GM20000 (cell line): ENCODE measurements at regions not wholly inside any gene's neighbourhood (a gene's known extent, or its start where the extent isn't known, plus 50 kb on each side); places are given as distances from the start of the nearest gene placed in this dataset.

Source experiments
- DNase-seq: peaks from one replicate; pipeline ENCODE4 v3.0.0; 2012; ENCODE audit warnings: low spot score
- TF ChIP-seq, protein P1 (sequence below): IDR thresholded peaks from 2 replicates; pipeline ENCODE4 v1.5.1; 2012; ENCODE audit warnings: mild to moderate bottlenecking, control low read depth; ENCODE audit errors: extremely low read depth, missing control alignments

GRCh38 chr18:25834061-25834460 is 256.4 kb downstream of the SS18 start:
- TF ChIP-seq, protein P1, sequence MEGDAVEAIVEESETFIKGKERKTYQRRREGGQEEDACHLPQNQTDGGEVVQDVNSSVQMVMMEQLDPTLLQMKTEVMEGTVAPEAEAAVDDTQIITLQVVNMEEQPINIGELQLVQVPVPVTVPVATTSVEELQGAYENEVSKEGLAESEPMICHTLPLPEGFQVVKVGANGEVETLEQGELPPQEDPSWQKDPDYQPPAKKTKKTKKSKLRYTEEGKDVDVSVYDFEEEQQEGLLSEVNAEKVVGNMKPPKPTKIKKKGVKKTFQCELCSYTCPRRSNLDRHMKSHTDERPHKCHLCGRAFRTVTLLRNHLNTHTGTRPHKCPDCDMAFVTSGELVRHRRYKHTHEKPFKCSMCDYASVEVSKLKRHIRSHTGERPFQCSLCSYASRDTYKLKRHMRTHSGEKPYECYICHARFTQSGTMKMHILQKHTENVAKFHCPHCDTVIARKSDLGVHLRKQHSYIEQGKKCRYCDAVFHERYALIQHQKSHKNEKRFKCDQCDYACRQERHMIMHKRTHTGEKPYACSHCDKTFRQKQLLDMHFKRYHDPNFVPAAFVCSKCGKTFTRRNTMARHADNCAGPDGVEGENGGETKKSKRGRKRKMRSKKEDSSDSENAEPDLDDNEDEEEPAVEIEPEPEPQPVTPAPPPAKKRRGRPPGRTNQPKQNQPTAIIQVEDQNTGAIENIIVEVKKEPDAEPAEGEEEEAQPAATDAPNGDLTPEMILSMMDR, result no peak
- no peak for DNase-seq

GRCh38 chr18:25832001-25832604 is 258.3 kb downstream of the SS18 start:
- peak; percentile 46 for DNase-seq
- TF ChIP-seq, protein P1, result peak; percentile 80

GRCh38 chr18:25831301-25831701 is 259.1 kb downstream of the SS18 start:
- TF ChIP-seq, protein P1, result no peak
- DNase-seq, result no peak

GRCh38 chr18:25830787-25831186 is 259.6 kb downstream of the SS18 start:
- DNase-seq, result no peak
- TF ChIP-seq, protein P1, result no peak

DNA sequence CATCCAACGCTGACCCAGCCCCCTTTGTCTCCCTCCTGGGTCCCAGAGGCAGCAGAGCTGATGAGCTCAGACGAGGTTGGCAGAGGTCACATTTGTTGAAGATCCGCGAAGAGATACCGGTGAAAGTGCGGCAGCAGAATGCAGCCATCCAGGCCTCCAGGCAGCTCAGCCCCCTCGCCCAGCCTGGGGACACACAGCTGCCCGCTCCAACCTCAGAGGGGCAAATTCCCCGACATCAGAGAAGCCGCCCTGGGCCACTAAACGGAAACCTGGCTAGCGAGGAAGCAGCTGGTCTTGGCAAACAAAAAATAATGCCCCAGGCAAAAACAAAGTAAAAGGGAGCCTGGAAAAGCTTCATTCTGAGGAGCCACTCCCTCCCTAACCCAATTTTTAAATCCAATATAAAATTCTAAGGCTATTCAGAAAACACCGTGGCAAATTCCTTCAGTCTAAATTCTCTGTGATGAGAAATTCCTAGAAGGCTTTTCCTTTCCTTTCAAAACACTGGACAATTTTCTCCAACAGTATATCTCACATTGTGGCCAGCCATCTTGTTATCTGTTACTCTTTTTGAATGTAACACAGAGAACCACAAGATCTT is 262.4 kb downstream of the SS18 start:
- no peak for DNase-seq
- TF ChIP-seq, protein P1, result no peak

GRCh38 chr18:25827228-25827627 is 263.2 kb downstream of the SS18 start:
- TF ChIP-seq, protein P1, result no peak
- no peak for DNase-seq

DNA sequence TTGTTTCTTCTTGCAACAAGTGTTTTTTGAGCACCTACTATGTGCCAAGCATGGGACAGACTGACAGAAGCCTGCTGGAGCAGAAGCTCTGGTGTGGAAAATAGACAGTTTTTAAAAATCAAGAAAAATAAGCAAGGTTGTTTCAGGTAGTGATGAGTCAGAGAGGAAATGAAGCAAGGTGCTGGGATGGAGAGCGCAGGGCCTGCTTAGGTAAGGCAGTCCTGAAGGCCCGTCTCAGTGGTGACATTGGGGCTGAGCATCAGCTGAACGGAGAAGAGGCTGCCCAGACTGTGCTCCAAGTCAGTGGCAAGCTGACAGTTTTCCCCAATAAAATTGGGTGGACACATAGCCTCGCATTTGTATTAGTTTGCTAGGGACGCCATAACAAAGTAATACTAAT is 263.6 kb downstream of the SS18 start:
- no peak for DNase-seq
- TF ChIP-seq, protein P1, result no peak
